ENCODE measurements at regions not wholly inside any gene's neighbourhood (a gene's known extent, or its start where the extent isn't known, plus 50 kb on each side); places are given as distances from the start of the nearest gene placed in this dataset.
"Not testable (repeated sequence)": the region's sequence is repeated elsewhere in the genome, so short reads cannot be mapped to it uniquely, and the experiment has no call there.

DNA sequence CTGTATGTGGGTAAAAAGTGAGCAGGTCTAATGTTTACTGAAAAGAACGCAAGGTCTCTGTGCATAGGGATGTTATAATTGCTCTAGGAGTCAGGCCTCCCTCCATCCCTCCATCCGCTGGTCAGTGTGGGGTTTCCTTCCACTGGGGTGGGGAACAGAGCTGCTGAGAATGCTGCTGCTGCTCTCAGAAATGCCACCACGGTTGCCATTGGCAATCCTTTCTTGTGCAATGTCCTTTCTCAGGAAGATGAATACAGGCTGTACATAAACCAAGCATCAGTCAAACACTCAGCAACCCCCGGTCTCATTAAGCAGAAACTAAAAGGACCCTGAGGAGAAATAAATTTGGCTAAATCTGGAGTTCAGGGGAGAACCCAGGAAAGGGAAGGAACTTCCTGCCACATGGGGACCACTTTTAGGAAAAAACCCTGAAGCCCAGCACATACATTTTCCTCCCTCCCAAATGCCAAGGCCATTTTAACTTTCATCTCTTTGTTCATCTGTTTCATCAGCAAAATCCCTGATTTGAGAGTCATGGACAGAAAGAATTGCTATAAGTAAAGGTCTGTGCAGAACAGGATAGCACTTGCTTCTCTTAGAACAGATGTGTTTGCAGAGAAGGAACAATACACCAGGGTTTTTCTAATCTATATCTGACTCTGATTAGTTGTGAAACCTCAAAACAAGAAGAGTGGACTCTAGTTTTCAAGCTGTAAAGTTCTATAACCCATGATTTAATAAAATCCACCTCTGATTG, 70.4 kb upstream of the SLC1A3 start:
- DNase-seq, result peak in 1 of 2 experiments; percentile 20

DNA sequence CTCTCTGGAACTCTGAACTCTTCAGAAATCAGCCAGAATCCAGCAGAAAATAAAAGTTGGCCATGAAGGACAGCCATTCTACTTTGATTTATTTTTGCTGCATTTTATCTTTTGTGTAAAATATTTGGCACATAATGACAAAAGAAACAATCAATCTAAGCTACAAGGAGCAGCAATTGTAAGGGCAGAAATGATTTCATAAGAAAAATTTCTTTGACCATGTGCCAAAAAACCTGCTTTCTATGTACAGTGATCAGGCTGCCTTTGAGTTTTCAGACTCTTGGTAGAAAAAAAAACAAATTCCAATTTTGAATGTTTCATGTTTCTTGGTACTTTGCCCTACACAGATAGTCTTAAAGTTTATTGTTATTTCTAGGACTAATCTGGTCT, 69.8 kb upstream of the SLC1A3 start:
- DNase-seq, result no peak

DNA sequence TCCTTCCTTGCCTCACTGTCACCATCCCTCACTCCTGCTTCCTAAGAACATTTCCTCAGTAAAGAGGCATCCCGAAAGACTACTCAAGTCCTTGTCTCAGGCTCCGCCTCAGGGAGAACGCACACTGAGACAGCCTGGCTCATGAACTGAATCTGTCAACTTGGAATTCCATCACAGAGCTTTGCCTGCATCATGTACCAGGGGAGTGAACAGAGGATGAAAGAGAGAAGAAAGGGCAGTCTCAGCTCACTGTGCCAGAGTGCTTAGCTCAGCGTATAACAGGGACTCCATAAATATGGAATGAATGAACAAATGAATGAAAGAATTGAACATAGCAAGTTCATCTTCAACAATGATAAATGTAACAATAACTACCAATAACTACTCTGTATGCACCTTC, 68.7 kb upstream of the SLC1A3 start:
- no peak for DNase-seq

DNA sequence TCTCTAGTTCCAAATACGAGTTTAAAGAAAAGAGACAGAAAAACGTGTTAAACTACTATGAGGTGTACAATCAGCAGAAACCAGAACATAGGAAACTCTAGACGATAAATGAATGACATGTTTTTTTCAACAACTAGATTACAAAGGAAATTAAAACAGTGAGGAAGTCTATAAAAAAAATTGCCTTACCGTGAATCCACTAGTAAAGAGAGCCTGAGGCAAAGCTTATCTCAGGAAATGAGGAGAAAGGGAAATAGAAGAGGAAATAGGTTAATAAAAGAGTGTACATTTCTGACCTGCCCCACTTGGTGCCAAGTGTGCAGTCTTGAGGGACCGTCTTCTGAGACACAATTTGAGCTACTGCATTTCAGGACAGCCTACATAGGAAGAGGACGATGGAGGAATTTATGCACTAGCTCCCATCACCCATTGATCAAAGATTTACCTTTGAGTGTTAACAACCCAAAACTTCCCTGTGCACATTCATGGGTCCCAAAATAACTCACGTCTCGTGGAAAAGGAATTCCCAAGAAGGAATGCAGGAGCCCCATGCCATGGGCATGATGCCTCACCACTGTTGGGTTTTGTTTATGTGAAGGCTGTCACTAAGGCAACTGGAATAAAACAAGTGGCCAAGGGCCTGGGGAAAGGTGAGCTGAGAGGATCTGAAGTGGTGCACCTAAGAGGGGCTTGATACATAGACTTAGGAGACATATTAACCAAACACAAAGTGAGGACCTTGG, 53.6 kb upstream of the SLC1A3 start:
- DNase-seq, result no peak

DNA sequence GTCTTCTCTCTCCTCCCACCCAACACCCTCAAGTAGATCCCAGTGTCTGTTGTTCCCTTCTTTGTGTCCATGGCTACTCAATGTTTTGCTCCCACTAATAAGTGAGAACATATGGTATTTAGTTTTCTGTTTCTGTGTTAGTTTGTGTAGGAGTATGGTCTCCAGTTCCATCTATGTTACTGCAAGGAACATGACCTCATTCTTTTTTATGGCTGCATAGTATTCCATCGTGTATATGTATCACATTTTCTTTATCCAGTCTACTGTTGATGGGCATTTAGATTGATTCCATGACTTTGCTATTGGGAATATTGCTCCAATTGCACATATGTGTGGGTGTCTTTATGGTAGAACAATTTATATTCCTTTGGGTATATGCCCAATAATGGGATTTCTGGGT, 51.4 kb upstream of the SLC1A3 start:
- not testable (repeated sequence) for DNase-seq
